ENCODE measurements at regions not wholly inside any gene's neighbourhood (a gene's known extent, or its start where the extent isn't known, plus 50 kb on each side); places are given as distances from the start of the nearest gene placed in this dataset.

DNA sequence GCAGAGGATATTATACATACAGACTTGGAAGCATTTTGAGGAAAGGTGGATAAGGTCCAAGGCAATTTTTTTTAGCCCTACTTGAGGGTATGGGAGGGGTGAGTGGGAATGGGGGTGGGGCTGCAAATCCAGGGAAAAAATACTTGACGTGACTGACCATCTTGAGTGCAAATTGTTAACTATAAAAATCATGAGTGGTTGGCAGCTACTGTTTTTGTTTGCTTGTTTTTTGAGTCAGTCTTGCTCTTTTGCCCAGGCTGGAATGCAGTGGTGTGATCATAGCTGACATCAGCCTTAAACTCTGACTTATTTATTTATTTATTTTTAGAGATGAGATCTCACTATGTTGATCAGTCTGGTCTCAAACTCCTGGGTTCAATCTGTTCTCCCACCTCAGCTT is 458.8 kb downstream of the PIK3C3 start:
- Histone ChIP-seq H3K4me1 (ENCODE audit: control insufficient read depth, low read depth, low read length) (no peaks in the 10 kb centered on the region), H3K36me3 (ENCODE audit: control insufficient read depth, low read depth, low read length) (no peaks in the 10 kb centered on the region), H3K4me3 (ENCODE audit: low read length) (no peak overlapping the region), H3K9ac (ENCODE audit: low read length) (no peak overlapping the region), H3K27ac (ENCODE audit: low read length) (no peak overlapping the region), H3K9me3 (ENCODE audit: control insufficient read depth, low read depth, low read length) (peaks cover 10% of the 10 kb centered on the region), H3K27me3 (ENCODE audit: control insufficient read depth, insufficient read depth, low read length) (no peaks in the 10 kb centered on the region)

- Histone ChIP-seq H3K27me3 (ENCODE audit: control insufficient read depth, insufficient read depth, low read length) (no peaks in the 10 kb centered on the region), H3K9me3 (ENCODE audit: control insufficient read depth, low read depth, low read length) (no peaks in the 10 kb centered on the region), H3K4me1 (ENCODE audit: control insufficient read depth, low read depth, low read length) (no peaks in the 10 kb centered on the region), H3K9ac (ENCODE audit: low read length) (no peak overlapping the region), H3K4me3 (ENCODE audit: low read length) (no peak overlapping the region), H3K27ac (ENCODE audit: low read length) (no peak overlapping the region), H3K36me3 (ENCODE audit: control insufficient read depth, low read depth, low read length) (no peaks in the 10 kb centered on the region)
Observed at GRCh38 chr18:42414756-42415454, 459.9 kb downstream of the PIK3C3 start.

DNA sequence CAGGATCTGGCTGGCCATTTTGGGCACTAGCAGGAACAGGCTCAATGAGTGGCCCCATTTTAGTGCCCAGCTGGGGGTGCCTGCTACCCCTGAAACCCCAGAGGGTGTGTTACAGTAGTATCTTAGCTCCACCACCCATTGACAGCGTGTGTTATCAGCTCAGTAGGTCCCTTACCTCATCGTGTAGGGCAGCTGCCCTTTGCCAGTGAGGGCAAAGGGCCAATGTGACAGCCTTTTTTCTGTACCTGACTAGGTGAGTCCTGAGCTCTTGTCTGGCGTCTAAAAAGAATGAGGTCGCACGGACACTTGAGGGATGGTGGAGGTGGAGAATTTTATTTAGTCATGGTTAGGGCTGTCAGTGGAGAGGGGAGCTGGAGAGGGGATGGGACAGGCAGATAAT is 462.2 kb downstream of the PIK3C3 start:
- Histone ChIP-seq H3K27ac (ENCODE audit: low read length) (no peak overlapping the region), H3K36me3 (ENCODE audit: control insufficient read depth, low read depth, low read length) (no peaks in the 10 kb centered on the region), H3K4me1 (ENCODE audit: control insufficient read depth, low read depth, low read length) (no peaks in the 10 kb centered on the region), H3K9me3 (ENCODE audit: control insufficient read depth, low read depth, low read length) (no peaks in the 10 kb centered on the region), H3K4me3 (ENCODE audit: low read length) (no peak overlapping the region), H3K27me3 (ENCODE audit: control insufficient read depth, insufficient read depth, low read length) (no peaks in the 10 kb centered on the region), H3K9ac (ENCODE audit: low read length) (no peak overlapping the region)

DNA sequence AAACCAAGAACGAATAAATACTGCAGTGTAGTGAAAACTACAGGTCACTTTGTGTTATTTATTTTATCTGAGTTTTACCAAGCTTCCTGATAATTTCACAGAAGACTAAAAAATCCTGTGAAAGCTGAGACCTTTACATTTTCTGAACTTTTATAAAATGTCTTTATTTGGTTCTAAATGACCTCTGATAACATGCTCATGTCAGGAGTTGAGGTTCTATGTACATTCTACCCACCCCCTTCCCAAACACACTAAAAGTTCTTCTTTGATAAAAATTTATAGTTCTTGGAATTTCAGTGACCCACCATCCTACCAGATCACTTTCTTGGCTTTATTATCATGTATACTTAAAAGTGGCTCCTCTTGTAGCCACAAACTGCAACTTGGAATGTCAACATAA is 463.1 kb downstream of the PIK3C3 start:
- no peaks in the 10 kb centered on the region for H3K36me3 ChIP-seq (ENCODE audit: control insufficient read depth, low read depth, low read length)
- no peaks in the 10 kb centered on the region for H3K9me3 ChIP-seq (ENCODE audit: control insufficient read depth, low read depth, low read length)
- no peaks in the 10 kb centered on the region for H3K4me1 ChIP-seq (ENCODE audit: control insufficient read depth, low read depth, low read length)
- H3K27ac ChIP-seq (ENCODE audit: low read length), result no peak overlapping the region
- H3K4me3 ChIP-seq (ENCODE audit: low read length), result no peak overlapping the region
- H3K9ac ChIP-seq (ENCODE audit: low read length), result no peak overlapping the region
- H3K27me3 ChIP-seq (ENCODE audit: control insufficient read depth, insufficient read depth, low read length), result no peaks in the 10 kb centered on the region

GRCh38 chr18:42425025-42425424 is 470.0 kb downstream of the PIK3C3 start:
- H3K4me3 ChIP-seq (ENCODE audit: low read length), result no peak overlapping the region
- no peak overlapping the region for H3K27ac ChIP-seq (ENCODE audit: low read length)
- no peaks in the 10 kb centered on the region for H3K4me1 ChIP-seq (ENCODE audit: control insufficient read depth, low read depth, low read length)
- no peaks in the 10 kb centered on the region for H3K27me3 ChIP-seq (ENCODE audit: control insufficient read depth, insufficient read depth, low read length)
- no peak overlapping the region for H3K9ac ChIP-seq (ENCODE audit: low read length)
- H3K9me3 ChIP-seq (ENCODE audit: control insufficient read depth, low read depth, low read length), result no peaks in the 10 kb centered on the region
- no peaks in the 10 kb centered on the region for H3K36me3 ChIP-seq (ENCODE audit: control insufficient read depth, low read depth, low read length)

DNA sequence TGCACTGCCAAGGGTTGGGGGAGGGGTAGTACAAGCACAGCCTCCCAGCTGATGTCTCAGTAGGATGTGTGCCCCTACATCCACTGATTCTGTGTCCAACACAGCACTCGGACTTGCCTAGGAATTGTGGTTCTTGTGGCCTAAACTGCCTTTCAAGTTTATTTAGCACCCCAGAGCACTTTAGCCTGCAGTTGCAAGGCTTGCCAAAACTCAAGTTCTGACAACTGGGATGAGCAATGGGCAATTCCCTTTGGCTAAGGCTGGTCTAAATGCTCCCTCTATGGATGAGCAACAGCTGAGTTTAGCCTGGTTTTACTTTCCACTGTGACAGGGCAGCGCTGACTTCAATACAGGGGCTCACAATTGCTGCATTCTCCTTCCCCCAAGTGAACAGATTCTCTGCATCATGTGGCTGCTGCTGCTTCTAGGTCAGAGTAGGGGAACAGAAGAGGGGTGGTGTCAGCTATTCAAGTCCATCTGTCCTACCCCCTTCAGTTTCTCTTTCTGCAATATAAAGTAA is 471.5 kb downstream of the PIK3C3 start:
- Histone ChIP-seq H3K9me3 (ENCODE audit: control insufficient read depth, low read depth, low read length) (no peaks in the 10 kb centered on the region), H3K4me3 (ENCODE audit: low read length) (no peak overlapping the region), H3K9ac (ENCODE audit: low read length) (no peak overlapping the region), H3K4me1 (ENCODE audit: control insufficient read depth, low read depth, low read length) (no peaks in the 10 kb centered on the region), H3K27ac (ENCODE audit: low read length) (no peak overlapping the region), H3K27me3 (ENCODE audit: control insufficient read depth, insufficient read depth, low read length) (no peaks in the 10 kb centered on the region), H3K36me3 (ENCODE audit: control insufficient read depth, low read depth, low read length) (no peaks in the 10 kb centered on the region)

GRCh38 chr18:42429196-42429595 is 474.2 kb downstream of the PIK3C3 start:
- H3K27me3 ChIP-seq (ENCODE audit: control insufficient read depth, insufficient read depth, low read length), result no peaks in the 10 kb centered on the region
- no peaks in the 10 kb centered on the region for H3K9me3 ChIP-seq (ENCODE audit: control insufficient read depth, low read depth, low read length)

DNA sequence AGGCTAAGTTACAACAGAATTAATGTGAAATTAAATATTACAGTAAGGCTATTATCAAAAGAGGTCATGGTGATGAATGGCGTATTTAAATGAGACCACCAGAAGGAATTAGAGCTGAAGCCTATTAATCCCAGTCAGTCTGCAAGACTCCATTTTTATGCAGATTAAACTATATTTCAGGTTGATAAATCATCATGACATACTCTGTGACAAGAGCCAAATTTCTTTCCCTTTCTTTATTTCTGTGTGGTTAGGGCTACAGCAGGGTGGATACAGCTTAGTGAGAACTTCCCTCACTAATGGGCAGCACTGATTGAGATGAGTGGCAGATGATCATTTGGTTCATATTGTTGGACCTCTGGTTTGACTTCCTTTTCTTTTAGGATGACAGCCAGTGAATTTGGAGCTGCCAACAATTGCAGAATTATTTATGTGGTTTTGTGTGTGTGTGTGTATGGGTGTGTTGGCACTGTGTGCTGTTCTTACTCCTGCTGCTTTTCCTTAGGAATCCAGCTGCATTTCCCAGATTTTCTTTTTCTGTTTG is 481.3 kb downstream of the PIK3C3 start:
- no peaks in the 10 kb centered on the region for H3K9me3 ChIP-seq (ENCODE audit: control insufficient read depth, low read depth, low read length)
- no peak overlapping the region for H3K27ac ChIP-seq (ENCODE audit: low read length)
- no peaks in the 10 kb centered on the region for H3K4me1 ChIP-seq (ENCODE audit: control insufficient read depth, low read depth, low read length)
- no peaks in the 10 kb centered on the region for H3K27me3 ChIP-seq (ENCODE audit: control insufficient read depth, insufficient read depth, low read length)
- no peaks in the 10 kb centered on the region for H3K36me3 ChIP-seq (ENCODE audit: control insufficient read depth, low read depth, low read length)
- no peak overlapping the region for H3K4me3 ChIP-seq (ENCODE audit: low read length)
- no peak overlapping the region for H3K9ac ChIP-seq (ENCODE audit: low read length)

More at GRCh38 chr18:42429196-42429595, 474.2 kb downstream of the PIK3C3 start:
- H3K4me3 ChIP-seq (ENCODE audit: low read length), result no peak overlapping the region
- no peak overlapping the region for H3K9ac ChIP-seq (ENCODE audit: low read length)
- H3K4me1 ChIP-seq (ENCODE audit: control insufficient read depth, low read depth, low read length), result no peaks in the 10 kb centered on the region
- no peaks in the 10 kb centered on the region for H3K36me3 ChIP-seq (ENCODE audit: control insufficient read depth, low read depth, low read length)
- H3K27ac ChIP-seq (ENCODE audit: low read length), result no peak overlapping the region

DNA sequence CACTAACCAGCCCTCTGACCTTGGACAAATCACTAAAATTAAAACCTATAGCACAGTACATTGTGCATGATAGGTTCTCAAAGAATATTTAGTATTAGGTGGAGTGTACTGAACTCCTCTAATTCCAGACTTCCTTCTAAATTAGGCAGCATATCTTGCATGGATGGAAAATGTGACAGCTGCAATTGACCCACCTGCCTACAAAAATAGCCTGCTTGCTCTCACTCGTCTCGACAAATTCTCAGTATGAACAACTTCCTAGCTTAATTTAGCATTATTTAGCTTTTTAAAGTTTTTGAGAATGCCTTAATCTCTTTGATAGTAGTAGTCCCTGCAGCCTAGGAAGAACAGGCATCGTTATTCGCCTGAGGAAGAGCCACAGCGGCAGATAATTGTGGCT is 482.0 kb downstream of the PIK3C3 start:
- H3K27ac ChIP-seq (ENCODE audit: low read length), result no peak overlapping the region
- no peak overlapping the region for H3K9ac ChIP-seq (ENCODE audit: low read length)
- H3K4me3 ChIP-seq (ENCODE audit: low read length), result no peak overlapping the region
- H3K9me3 ChIP-seq (ENCODE audit: control insufficient read depth, low read depth, low read length), result no peaks in the 10 kb centered on the region
- H3K27me3 ChIP-seq (ENCODE audit: control insufficient read depth, insufficient read depth, low read length), result no peaks in the 10 kb centered on the region
- H3K36me3 ChIP-seq (ENCODE audit: control insufficient read depth, low read depth, low read length), result no peaks in the 10 kb centered on the region
- no peaks in the 10 kb centered on the region for H3K4me1 ChIP-seq (ENCODE audit: control insufficient read depth, low read depth, low read length)

- Histone ChIP-seq H3K9me3 (ENCODE audit: control insufficient read depth, low read depth, low read length) (no peaks in the 10 kb centered on the region), H3K36me3 (ENCODE audit: control insufficient read depth, low read depth, low read length) (no peaks in the 10 kb centered on the region), H3K9ac (ENCODE audit: low read length) (no peak overlapping the region), H3K27ac (ENCODE audit: low read length) (no peak overlapping the region), H3K4me3 (ENCODE audit: low read length) (no peak overlapping the region), H3K4me1 (ENCODE audit: control insufficient read depth, low read depth, low read length) (no peaks in the 10 kb centered on the region), H3K27me3 (ENCODE audit: control insufficient read depth, insufficient read depth, low read length) (no peaks in the 10 kb centered on the region)
Observed at GRCh38 chr18:42437646-42438045, 482.6 kb downstream of the PIK3C3 start.

GRCh38 chr18:42442656-42443055 is 487.6 kb downstream of the PIK3C3 start:
- H3K4me1 ChIP-seq (ENCODE audit: control insufficient read depth, low read depth, low read length), result no peaks in the 10 kb centered on the region
- no peak overlapping the region for H3K4me3 ChIP-seq (ENCODE audit: low read length)
- no peak overlapping the region for H3K9ac ChIP-seq (ENCODE audit: low read length)
- H3K27ac ChIP-seq (ENCODE audit: low read length), result no peak overlapping the region
- H3K9me3 ChIP-seq (ENCODE audit: control insufficient read depth, low read depth, low read length), result peaks cover 13% of the 10 kb centered on the region
- no peaks in the 10 kb centered on the region for H3K36me3 ChIP-seq (ENCODE audit: control insufficient read depth, low read depth, low read length)
- H3K27me3 ChIP-seq (ENCODE audit: control insufficient read depth, insufficient read depth, low read length), result no peaks in the 10 kb centered on the region

DNA sequence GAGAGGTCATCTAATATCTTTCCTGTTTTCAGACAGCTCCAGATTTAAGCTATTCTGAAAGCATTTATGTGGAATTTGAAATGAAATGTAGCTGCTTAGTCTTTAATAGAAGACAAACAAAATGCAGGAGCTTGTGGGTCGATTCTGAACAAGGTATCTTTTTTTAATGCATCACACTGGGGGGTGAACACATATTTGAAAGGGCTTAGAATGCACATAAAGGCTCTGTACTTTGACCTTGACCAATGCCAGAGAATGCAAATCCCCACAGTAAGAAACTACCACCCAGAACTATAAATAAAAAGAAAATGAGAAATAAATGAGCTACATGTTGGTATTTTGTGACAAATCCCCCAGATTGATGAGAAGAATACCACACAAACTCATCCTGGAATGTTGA is 489.3 kb downstream of the PIK3C3 start:
- Histone ChIP-seq H3K27ac (ENCODE audit: low read length) (no peak overlapping the region), H3K36me3 (ENCODE audit: control insufficient read depth, low read depth, low read length) (no peaks in the 10 kb centered on the region), H3K4me3 (ENCODE audit: low read length) (no peak overlapping the region), H3K27me3 (ENCODE audit: control insufficient read depth, insufficient read depth, low read length) (no peaks in the 10 kb centered on the region), H3K9me3 (ENCODE audit: control insufficient read depth, low read depth, low read length) (peaks cover 22% of the 10 kb centered on the region), H3K4me1 (ENCODE audit: control insufficient read depth, low read depth, low read length) (no peaks in the 10 kb centered on the region), H3K9ac (ENCODE audit: low read length) (no peak overlapping the region)
